WI38 (cell line): ENCODE measurements at regions not wholly inside any gene's neighbourhood (a gene's known extent, or its start where the extent isn't known, plus 50 kb on each side); places are given as distances from the start of the nearest gene placed in this dataset.

Experiments used
- H3K4me3 ChIP-seq: 2 replicates; pipeline ENCODE4 v1.5.1; 2011; ENCODE audit warnings: low read depth, mild to moderate bottlenecking, control low read depth, low read length
- CTCF ChIP-seq: IDR thresholded peaks from 2 replicates; pipeline ENCODE4 v1.5.1; 2012; ENCODE audit warnings: low read depth, mild to moderate bottlenecking, control low read depth, low read length

- TF ChIP-seq CTCF: no peak
- no peak overlapping the region for H3K4me3 ChIP-seq
Measured at GRCh38 chr22:49427941-49428340, 399.7 kb downstream of the BRD1 start.

- TF ChIP-seq CTCF: no peak
- H3K4me3 ChIP-seq: no peak overlapping the region
Measured at GRCh38 chr22:49427341-49427740, 400.3 kb downstream of the BRD1 start.

GRCh38 chr22:49426618-49427266 is 400.9 kb downstream of the BRD1 start:
- no peak for TF ChIP-seq CTCF

GRCh38 chr22:49426098-49426497 is 401.6 kb downstream of the BRD1 start:
- no peak overlapping the region for H3K4me3 ChIP-seq
- TF ChIP-seq CTCF: no peak

More at GRCh38 chr22:49426618-49427266, 400.9 kb downstream of the BRD1 start:
- no peak overlapping the region for H3K4me3 ChIP-seq

GRCh38 chr22:49425356-49425755 is 402.3 kb downstream of the BRD1 start:
- H3K4me3 ChIP-seq: no peak overlapping the region
- no peak for TF ChIP-seq CTCF

GRCh38 chr22:49424893-49425270 is 402.8 kb downstream of the BRD1 start:
- TF ChIP-seq CTCF: no peak
- H3K4me3 ChIP-seq: no peak overlapping the region

GRCh38 chr22:49423125-49423650 is 404.5 kb downstream of the BRD1 start:
- no peak for TF ChIP-seq CTCF
- H3K4me3 ChIP-seq: no peak overlapping the region
